ENCODE measurements at regions not wholly inside any gene's neighbourhood (a gene's known extent, or its start where the extent isn't known, plus 50 kb on each side); places are given as distances from the start of the nearest gene placed in this dataset.
"Not testable (repeated sequence)": the region's sequence is repeated elsewhere in the genome, so short reads cannot be mapped to it uniquely, and the experiment has no call there.

DNA sequence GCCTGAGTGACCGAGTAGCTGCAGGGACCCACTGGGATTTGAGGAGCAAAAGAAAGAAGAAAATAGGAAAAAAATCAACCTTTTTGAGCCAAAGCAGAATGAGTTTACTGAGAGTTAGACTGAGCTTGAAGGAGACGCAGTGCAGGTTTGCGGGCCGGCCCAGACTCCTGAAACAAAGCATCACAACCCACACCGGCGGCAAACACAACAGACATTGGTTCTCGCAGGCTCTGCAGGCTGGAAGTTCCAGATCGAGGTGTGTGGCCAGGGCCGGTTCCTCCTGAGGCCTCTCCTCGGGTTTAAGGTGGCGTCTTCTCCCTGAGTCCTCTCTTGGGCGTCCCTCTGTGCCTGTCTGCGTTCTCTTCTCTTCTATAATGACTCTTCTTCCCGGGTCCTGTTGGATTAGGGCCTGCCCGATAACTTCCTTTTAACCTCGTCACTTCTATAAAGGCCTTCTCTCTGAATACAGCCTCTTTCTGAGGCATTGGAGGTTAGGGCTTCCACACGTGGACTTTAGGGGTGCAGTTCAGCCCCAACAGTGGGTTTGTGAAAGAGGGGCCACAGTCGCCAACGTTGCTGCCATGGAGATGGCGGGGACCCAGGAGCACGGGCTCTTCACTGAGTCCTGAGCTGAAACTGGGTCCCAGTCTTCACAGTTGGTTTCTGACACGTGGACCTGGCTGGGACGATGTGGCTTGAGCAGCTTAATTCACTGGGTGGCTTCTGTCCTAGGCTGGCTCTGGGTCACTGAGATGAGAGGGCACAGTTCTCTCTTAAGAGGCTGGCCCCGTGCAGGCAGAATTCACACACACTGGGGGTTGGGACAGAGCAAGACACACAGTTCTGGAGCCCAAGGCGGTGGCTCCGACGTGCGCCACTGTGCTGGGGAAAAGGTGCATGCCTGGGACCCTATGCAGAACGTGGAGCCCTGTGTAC lies 1047.7 kb downstream of the BRD1 start:
- no peak for DNase-seq

DNA sequence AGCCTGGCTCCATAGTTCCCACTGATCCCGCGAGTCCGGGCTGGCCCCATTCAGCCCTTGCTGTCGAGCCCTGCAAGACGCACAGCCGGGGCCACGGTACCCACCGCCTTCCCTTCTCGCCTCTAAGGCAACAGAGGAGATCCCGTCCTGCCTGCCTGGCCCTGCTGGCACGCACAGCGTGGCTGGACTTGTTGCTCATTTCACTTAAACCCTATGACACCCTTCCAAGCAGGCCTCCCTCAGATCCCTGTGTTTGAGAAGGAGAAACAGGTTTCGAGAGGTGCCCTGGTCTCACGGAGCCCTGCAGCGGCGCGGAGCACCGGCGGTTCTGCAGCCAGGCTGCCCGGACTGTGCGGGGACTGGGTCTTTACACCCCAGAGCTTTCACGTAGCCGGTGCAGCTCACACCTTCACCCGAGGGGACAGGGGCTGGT lies 1048.4 kb downstream of the BRD1 start:
- DNase-seq: no peak

DNA sequence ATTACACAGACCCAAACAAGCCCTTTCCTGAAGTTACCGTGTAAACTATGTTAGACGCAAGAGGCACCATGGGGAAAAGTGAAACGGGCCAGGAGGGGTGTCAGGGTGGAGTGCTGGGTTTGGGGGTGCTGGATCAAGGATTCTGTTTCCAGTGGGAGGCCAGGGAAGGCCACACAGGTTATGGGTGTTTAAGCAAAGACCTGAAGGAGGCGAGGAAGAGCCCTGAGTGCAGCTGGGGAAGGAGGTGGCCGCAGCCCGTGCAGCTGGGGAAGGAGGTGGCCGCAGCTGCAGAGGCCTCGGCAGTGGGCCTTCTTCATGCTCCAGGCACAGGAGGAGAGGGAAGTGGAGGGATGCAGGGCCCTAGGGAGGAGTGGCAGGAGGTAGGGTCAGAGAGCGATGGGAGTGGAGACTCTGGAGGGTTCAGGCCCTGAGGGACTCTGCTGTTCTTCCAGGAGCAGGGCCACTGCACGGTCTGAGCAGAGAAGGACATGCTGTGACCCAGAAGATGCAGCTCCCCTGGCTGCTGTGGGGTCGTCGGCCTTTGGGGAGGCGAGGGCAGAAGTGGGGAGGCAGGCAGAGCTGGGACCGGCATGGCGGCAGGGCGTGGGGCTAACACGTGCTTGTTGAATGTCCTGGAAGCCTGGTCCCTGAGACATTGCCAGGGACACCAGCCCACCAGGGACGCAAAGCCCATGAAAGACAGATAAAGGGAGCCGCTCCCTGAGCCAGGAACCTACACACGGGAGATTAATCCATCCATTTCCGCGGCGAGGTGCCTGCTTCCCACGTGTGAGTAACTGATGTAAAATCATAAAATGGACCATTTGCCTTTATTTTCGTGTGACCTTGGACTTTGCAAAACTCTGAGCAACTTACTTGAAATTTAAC lies 1049.1 kb downstream of the BRD1 start:
- DNase-seq: no peak

DNA sequence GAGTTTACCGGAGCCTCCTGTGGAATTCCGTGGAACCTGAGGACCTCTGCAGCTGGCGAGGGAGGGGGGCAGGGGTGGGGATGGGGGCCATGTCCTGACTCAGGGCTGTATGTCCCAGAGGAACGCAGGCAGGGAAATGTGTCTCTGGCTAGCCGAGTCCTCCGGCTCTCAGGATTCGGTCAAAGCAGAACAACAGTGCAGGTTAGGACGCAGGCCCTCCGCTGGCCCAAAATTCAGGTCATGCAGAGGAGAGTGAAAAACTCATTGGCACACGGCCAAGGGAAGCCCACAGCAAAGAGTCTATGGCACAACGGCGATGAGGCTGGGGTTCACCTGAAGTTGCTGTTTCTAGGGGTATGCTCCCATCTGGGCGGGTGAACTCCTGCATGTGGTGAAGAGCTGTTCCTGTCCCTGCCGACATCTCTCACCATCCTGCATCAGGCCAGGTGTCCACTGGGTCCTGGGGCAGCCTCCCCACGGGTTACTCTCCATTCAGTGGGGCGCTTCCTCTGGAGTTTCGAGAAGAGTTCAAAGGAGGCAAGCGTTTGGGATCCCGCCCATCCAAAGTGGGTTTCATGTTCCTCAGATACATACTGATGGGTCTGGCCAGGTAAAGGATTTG lies 1055.3 kb downstream of the BRD1 start:
- no peak for DNase-seq

- DNase-seq: no peak
Measured at GRCh38 chr22:48765595-48765994, 1062.1 kb downstream of the BRD1 start.

GRCh38 chr22:48761546-48761945 lies 1066.1 kb downstream of the BRD1 start:
- no peak for DNase-seq

- no peak for DNase-seq
Measured at GRCh38 chr22:48760481-48761390, 1066.9 kb downstream of the BRD1 start.

DNA sequence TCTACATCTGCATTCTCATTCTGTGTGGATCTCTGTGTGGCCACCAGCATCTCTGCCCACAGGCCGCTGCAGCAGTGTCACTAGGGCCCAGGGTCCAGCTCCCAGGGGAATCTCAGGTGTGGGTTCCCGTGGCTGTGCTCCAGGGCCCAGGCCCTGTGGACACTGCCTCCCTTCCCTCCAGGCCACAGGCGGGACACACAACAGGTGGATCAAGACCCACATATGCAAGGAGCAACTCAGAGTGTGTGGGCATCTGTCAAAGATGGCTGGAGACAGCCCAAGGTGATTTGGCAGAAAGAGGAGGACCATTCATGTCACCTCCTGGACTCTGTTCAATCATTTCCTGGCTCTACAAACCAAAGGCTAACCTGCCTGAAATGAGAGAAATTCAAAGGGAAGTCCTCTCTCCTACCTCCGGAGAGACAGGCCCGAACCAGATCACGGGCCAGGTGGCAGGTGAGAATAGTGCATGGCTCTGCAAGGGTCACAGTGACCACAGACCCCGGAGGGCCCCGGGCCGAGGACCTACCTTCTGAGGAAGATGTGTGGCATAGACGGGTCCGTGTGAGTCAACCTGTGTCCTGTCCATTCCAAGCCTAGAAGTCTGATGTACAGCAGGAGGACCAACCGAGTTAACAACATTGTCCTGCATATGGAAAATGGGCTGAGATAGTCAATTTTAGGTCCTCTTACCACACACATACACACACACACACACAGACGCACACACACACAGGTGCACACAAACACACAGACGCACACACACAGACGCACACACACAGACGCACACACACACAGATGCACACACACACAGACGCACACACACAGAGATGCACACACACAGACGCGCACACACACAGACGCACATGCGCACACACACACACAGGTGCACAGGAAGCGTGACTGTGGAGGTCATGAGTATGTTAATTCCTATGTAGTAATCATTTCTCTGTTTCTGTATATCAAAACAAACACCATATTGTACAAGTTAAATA lies 1068.5 kb downstream of the BRD1 start:
- no peak for DNase-seq

DNA sequence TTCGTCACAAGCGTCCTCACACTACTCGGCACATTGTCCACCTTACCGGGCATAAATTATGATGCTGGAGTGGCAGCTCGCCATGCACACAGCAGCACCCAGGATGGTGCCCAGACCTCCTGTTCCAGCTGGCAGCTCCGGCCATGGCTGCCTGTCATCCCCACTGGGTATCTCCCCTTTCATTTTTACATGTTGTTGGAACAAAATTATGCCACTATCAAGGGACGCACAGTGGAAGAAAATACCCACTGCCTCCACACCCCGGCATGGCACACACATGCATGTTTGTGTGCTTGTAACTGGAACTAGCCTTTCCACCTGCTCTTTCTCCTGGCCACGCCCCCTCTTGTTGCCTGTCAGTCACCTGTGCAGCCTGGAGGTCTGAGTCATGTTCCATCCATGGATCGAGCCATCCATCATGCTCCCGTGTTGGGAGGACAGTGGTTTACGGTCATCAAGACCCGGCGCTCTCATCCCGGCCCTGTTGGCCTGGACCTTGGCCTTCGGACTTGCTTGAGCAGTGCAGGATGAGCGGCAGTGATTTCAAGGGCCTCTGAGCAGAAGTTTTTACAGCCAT lies 1069.6 kb downstream of the BRD1 start:
- no peak for DNase-seq

DNA sequence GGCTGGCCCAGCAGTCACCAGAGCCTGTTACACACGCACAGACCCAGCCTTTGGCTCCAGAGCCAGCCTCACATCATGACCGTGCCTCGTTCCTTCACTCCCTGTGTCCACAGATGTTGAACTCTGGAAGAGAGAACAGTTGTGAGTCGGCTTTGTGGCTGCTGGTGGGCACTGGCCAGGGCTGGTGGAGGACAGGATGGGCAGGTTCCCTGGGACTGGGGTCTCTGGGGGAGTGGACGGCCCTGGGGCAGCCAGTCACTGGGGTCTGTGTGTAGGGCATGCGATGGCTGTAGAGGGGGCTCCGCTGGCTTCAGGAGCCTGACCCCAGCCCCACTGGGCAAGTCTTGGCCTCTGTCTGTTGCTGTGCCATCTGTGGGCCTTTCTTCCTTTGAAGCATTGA lies 1070.1 kb downstream of the BRD1 start:
- DNase-seq: no peak

DNA sequence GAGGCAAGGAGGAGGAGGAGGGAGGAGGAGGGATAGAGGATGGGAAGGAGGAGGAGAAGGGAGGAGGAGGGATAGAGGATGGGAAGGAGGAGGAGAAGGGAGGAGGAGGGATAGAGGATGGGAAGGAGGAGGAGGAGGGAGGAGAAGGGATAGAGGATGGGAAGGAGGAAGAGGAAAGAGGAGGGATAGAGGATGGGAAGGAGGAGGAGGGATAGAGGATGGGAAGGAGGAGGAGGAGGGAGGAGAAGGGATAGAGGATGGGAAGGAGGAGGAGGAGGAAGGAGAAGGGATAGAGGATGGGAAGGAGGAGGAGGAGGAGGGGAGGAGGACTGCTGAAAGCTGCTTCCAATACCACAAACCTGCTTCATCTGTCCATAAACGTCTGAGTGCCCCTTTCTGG lies 1070.5 kb downstream of the BRD1 start:
- DNase-seq: not testable (repeated sequence)

DNA sequence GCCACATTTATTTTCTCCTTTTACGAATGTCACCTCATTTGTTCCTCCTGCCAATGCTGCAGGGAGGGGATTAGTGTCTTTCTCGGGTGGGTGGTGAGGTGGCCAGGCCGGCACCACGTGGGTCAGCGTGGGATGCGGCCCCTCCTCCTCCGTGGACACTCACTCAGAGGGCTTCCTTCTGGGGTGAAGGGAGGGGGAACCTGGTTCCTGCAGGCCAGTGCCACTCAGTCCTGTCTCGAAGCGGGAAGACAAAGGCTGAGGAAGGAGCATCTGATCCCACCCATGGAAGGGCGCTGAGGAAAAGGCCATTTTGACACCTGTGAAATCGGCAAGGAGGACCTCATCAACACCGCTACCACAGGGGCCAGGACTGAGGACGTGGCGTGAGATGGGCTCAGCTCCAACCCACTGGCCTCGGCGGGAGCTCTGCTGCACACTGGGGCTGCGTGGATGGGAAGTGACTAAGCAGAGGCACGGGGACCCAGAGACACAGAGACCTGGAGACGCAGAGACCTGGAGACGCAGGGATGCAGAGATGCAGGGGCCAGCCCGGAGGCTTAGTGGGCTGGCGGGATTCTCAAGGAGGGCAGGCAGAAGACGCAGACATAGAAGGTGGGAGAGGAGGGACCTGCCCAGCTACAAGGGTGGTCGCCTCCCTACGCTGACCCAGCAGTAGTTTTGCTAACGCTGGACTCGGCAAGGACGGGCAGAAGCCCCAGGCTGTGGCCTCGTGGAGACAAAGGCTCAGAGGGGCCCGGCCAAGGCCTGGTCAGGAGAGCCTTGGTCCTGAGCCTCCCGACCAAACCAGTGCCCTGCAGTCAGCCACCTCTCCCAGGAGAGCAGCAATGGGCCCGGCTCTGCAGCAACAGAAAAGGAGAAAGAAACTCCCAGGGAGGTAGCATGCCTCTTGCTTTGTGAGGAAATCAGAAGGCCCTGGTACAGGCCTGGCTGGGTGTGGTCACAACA lies 1071.2 kb downstream of the BRD1 start:
- no peak for DNase-seq

GRCh38 chr22:48755059-48755949 lies 1072.4 kb downstream of the BRD1 start:
- DNase-seq: no peak

DNA sequence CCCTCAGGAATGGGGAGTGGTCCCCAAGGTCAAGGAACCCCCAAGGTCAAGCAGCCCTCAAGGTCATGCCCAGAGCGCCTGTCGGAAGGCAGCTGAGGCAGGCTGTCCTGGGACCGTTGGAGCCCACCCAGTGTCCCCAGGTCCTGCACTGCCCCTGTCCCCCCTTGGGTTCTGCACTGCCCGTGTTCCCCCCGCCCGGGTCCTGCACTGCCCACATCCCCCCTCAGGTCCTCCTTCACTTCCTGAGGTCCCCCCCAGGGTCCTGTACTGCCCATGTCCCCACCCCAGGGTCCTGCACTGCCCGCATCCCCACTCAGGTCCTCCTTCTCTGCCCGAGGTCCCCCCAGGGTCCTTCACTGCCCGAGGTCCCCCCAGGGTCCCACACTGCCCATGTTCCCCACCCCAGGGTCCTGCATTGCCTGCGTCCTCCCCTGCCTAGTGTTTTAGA lies 1073.0 kb downstream of the BRD1 start:
- DNase-seq: no peak

DNA sequence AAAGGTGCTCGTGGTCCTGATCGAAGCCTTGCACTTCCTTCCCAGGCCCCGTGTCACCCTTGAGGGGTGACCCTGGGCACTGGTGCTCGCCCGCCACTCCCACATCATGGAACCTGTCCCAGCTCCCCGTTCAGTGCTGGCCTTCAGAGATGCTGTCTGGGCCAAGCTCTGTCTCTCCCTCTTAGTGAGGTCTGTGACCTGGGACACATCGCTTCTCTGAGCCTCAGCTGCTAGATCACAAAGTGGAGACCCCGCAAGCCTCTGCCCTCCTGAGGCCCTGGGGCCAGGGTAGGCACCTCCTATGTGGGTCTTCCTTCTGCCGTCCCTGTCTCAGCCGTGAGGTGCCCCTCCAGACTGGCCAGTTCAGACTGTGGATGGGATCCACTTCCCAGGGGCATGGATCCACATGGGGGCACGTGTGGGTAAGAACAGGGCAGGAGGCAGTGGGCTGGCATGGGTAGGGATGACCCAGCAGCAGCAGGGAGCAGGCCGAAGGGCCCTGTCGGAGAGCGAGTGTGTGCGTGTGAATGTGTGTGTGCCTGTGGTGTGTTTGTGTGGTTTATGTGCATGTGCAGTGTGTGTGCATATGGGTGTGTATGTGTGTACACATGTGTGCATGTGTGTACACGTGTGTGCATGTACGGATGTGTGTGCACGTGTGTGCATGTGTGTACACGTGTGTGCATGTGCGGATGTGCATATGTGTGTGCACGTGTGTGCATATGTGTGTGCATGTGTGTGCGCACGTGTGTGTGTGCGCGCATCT lies 1073.7 kb downstream of the BRD1 start:
- no peak for DNase-seq

GRCh38 chr22:48753381-48753730 lies 1074.3 kb downstream of the BRD1 start:
- no peak for DNase-seq

All from amygdala (tissue), 56 donors.